Epithelial cell of proximal tubule (primary cell): ENCODE measurements at regions not wholly inside any gene's neighbourhood (a gene's known extent, or its start where the extent isn't known, plus 50 kb on each side); places are given as distances from the start of the nearest gene placed in this dataset.
A peak's percentile ranks its signal among the peaks of the same experiment; 100 is the strongest.

Experiments used
- DNase-seq: peaks from one replicate; pipeline ENCODE4 v3.0.0-alpha.2; 2011; ENCODE audit warnings: low read depth
- H3K4me3 ChIP-seq: 2 replicates; pipeline ENCODE4 v1.5.1; 2011; ENCODE audit warnings: low read depth, mild to moderate bottlenecking, low read length
- CTCF ChIP-seq: conservative IDR thresholded peaks from 2 replicates; pipeline ENCODE4 v1.5.1; 2012; ENCODE audit warnings: low read depth, mild to moderate bottlenecking, low read length

- no peak for TF ChIP-seq CTCF
- no peak overlapping the region for H3K4me3 ChIP-seq
- peak; percentile 43 for DNase-seq
These were observed 50.3 kb upstream of the OGFRL1 start for GRCh38 chr6:71238351-71238750.
